ENCODE measurements at regions not wholly inside any gene's neighbourhood (a gene's known extent, or its start where the extent isn't known, plus 50 kb on each side); places are given as distances from the start of the nearest gene placed in this dataset.

DNA sequence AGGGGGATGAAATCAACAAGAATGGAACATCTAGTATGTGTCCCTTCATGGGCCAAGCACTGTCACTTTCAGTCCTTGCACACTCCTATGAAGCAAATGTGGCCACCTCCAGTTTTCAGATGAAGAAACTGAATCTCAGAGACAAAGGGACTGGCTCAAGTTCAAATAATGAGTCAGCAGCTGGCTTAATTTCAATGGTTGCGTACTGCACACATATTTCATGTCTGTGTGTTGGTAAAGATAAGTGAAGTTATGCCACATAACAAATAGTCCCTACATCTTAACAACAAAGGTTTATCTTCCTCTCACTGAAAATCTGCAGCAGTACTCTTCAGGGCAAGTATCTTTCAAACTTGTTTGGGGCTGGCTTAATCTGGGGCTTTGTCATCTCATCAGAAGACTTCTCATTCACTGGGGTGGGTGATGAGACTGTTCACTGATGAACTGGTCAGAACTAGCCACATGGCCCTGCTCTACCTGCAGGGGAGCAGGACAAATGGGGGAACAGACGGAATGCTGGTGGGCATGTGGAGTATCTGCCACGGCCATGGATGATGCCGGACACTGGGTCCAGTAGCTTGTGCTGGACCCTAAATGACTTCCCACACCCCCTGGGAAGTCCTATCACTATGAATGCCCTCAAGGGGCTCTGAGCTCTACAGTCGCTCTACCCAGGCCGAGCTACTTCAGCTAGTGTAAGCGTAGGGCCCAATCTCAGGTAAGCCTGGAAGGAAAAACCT is 263.2 kb downstream of the CYP26B1 start:
- H3K4me2 ChIP-seq (ENCODE audit: low read depth, low read length) = no peak overlapping the region
- DNase-seq = no peak
- no peaks in the 10 kb centered on the region for H3K36me3 ChIP-seq (replicated peaks; ENCODE audit: insufficient read depth, low read length)

DNA sequence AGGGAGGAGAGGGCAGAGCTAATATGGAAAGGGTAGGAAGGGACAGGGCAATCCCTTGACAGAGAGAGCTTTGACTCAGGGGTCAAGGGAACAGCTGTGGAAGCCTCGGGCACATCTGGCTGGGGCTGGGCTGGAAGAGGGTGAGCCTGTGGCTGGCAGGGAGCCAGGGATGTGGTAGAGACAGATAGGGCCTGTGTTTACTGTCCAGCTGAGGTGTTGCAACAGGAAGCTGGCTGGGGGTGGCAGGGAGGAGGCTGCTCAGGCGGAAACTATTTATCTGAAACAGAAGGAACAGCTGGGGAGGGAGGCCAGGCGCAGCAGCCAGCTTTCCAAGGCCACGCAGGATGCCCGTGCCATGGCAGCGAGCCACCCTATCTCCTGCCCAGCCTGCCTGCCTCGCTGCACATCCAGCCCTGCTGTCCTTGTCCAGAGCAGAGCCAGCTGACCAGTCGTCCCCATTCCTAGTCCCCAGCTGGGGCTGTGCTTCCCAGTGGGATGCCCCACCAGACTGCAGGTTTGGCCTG is 264.7 kb downstream of the CYP26B1 start:
- no peak overlapping the region for H3K27ac ChIP-seq (ENCODE audit: low read length)
- H3K4me2 ChIP-seq (ENCODE audit: low read depth, low read length) = no peak overlapping the region
- no peaks in the 10 kb centered on the region for H3K27me3 ChIP-seq (replicated peaks; ENCODE audit: insufficient read depth, low read length)
- no peaks in the 10 kb centered on the region for H3K79me2 ChIP-seq (ENCODE audit: low read length)
- H3K36me3 ChIP-seq (replicated peaks; ENCODE audit: insufficient read depth, low read length) = no peaks in the 10 kb centered on the region
- no peak overlapping the region for H3K9ac ChIP-seq (ENCODE audit: low read length)
- no peak overlapping the region for H3K4me3 ChIP-seq (ENCODE audit: low read length)
- H3K9me2 ChIP-seq (replicated peaks; ENCODE audit: insufficient read depth, low read length) = no peaks in the 10 kb centered on the region
- no peaks in the 10 kb centered on the region for H3F3A ChIP-seq (ENCODE audit: insufficient read depth, low read length)
- H3K9me3 ChIP-seq (replicated peaks; ENCODE audit: insufficient read depth, low read length) = no peaks in the 10 kb centered on the region
- peak; percentile 14 for DNase-seq
- H3K4me1 ChIP-seq (ENCODE audit: low read length) = no peaks in the 10 kb centered on the region
- no peaks in the 10 kb centered on the region for H4K20me1 ChIP-seq (ENCODE audit: insufficient read depth, low read length)
- TF ChIP-seq EZH2phosphoT487 (IDR thresholded peaks at IDR 0.05; ENCODE audit: low read length) (no peak), CTCF (IDR thresholded peaks at IDR 0.05; ENCODE audit: low read length) (no peak), EZH2 (optimal IDR thresholded peaks at IDR 0.05; ENCODE audit: low read depth, low read length) (no peak)
- no peak overlapping the region for H2AFZ ChIP-seq (ENCODE audit: low read length)

More for the DNA sequence above, 263.2 kb downstream of the CYP26B1 start:
- Histone ChIP-seq H3K9ac (ENCODE audit: low read length) (no peak overlapping the region), H3F3A (ENCODE audit: insufficient read depth, low read length) (no peaks in the 10 kb centered on the region), H4K20me1 (ENCODE audit: insufficient read depth, low read length) (no peaks in the 10 kb centered on the region), H3K27ac (ENCODE audit: low read length) (no peak overlapping the region), H3K27me3 (replicated peaks; ENCODE audit: insufficient read depth, low read length) (no peaks in the 10 kb centered on the region), H3K9me2 (replicated peaks; ENCODE audit: insufficient read depth, low read length) (no peaks in the 10 kb centered on the region), H3K9me3 (replicated peaks; ENCODE audit: insufficient read depth, low read length) (no peaks in the 10 kb centered on the region), H3K4me1 (ENCODE audit: low read length) (no peaks in the 10 kb centered on the region), H3K79me2 (ENCODE audit: low read length) (no peaks in the 10 kb centered on the region), H3K4me3 (ENCODE audit: low read length) (no peak overlapping the region), H2AFZ (ENCODE audit: low read length) (no peak overlapping the region)
- no peak for TF ChIP-seq EZH2phosphoT487 (IDR thresholded peaks at IDR 0.05; ENCODE audit: low read length)
- no peak for TF ChIP-seq CTCF (IDR thresholded peaks at IDR 0.05; ENCODE audit: low read length)
- no peak for TF ChIP-seq EZH2 (optimal IDR thresholded peaks at IDR 0.05; ENCODE audit: low read depth, low read length)

- no peak for TF ChIP-seq EZH2phosphoT487 (IDR thresholded peaks at IDR 0.05; ENCODE audit: low read length)
- no peak for TF ChIP-seq CTCF (IDR thresholded peaks at IDR 0.05; ENCODE audit: low read length)
- no peak for TF ChIP-seq EZH2 (optimal IDR thresholded peaks at IDR 0.05; ENCODE audit: low read depth, low read length)
- H3K4me3 ChIP-seq (ENCODE audit: low read length) = no peak overlapping the region
- no peaks in the 10 kb centered on the region for H3K9me2 ChIP-seq (replicated peaks; ENCODE audit: insufficient read depth, low read length)
- H3K9ac ChIP-seq (ENCODE audit: low read length) = no peak overlapping the region
- DNase-seq = no peak
- H3K4me1 ChIP-seq (ENCODE audit: low read length) = no peaks in the 10 kb centered on the region
- H4K20me1 ChIP-seq (ENCODE audit: insufficient read depth, low read length) = no peaks in the 10 kb centered on the region
- H3K27ac ChIP-seq (ENCODE audit: low read length) = no peak overlapping the region
- no peaks in the 10 kb centered on the region for H3K9me3 ChIP-seq (replicated peaks; ENCODE audit: insufficient read depth, low read length)
- H2AFZ ChIP-seq (ENCODE audit: low read length) = no peak overlapping the region
- H3K4me2 ChIP-seq (ENCODE audit: low read depth, low read length) = no peak overlapping the region
- H3K79me2 ChIP-seq (ENCODE audit: low read length) = no peaks in the 10 kb centered on the region
- H3K27me3 ChIP-seq (replicated peaks; ENCODE audit: insufficient read depth, low read length) = no peaks in the 10 kb centered on the region
- H3K36me3 ChIP-seq (replicated peaks; ENCODE audit: insufficient read depth, low read length) = no peaks in the 10 kb centered on the region
- no peaks in the 10 kb centered on the region for H3F3A ChIP-seq (ENCODE audit: insufficient read depth, low read length)
Measured at GRCh38 chr2:71882236-71882946, 265.3 kb downstream of the CYP26B1 start.

Data from MM.1S (cell line).